GM23338 (cell line): ENCODE measurements at regions not wholly inside any gene's neighbourhood (a gene's known extent, or its start where the extent isn't known, plus 50 kb on each side); places are given as distances from the start of the nearest gene placed in this dataset.

ENCODE experiments used
- CREB1 ChIP-seq: fragments of 250-450 bp; sonication (Bioruptor Pico); IDR thresholded peaks from 2 replicates; pipeline ENCODE4 v1.5.0; 2020; ENCODE audit warnings: low read depth, mild to moderate bottlenecking, moderate library complexity
- ETS1 ChIP-seq: IDR thresholded peaks from 2 replicates; pipeline ENCODE4 v1.6.1; 2016; ENCODE audit warnings: antibody characterized with exemption
- EZH2 ChIP-seq: fragments of 200-600 bp; sonication (generic); IDR thresholded peaks from one replicate; pipeline ENCODE4 v1.8.0; 2017; ENCODE audit warnings: antibody characterized with exemption, mild to moderate bottlenecking, low read depth; ENCODE audit not compliant: unreplicated experiment
- EZH2phosphoT487 ChIP-seq: fragments of 200-600 bp; sonication (generic); IDR thresholded peaks from one replicate; pipeline ENCODE4 v1.8.1; 2018; ENCODE audit warnings: antibody characterized with exemption; ENCODE audit not compliant: unreplicated experiment
- JUNB ChIP-seq: IDR thresholded peaks from one replicate; pipeline ENCODE4 v1.6.1; 2016; ENCODE audit warnings: antibody characterized with exemption; ENCODE audit not compliant: unreplicated experiment
- NANOG ChIP-seq: IDR thresholded peaks from 2 replicates; pipeline ENCODE4 v1.6.1; 2016; ENCODE audit warnings: antibody characterized with exemption, borderline replicate concordance
- POLR2AphosphoS5 ChIP-seq: IDR thresholded peaks from 2 replicates; pipeline ENCODE4 v1.6.1; 2016; ENCODE audit warnings: antibody characterized with exemption, low read depth
- STAT1 ChIP-seq: IDR thresholded peaks from one replicate; pipeline ENCODE4 v1.6.1; 2016; ENCODE audit warnings: antibody characterized with exemption; ENCODE audit not compliant: unreplicated experiment
- ZNF114 ChIP-seq: fragments of 250-450 bp; sonication (Bioruptor Pico); IDR thresholded peaks from 2 replicates; pipeline ENCODE4 v1.5.0; 2020; ENCODE audit warnings: mild to moderate bottlenecking, moderate library complexity
- ZNF331 ChIP-seq: fragments of 250-450 bp; sonication (Bioruptor Pico); IDR thresholded peaks from 2 replicates; pipeline ENCODE4 v1.5.0; 2020; ENCODE audit warnings: low read depth, mild to moderate bottlenecking, moderate library complexity
- TF ChIP-seq, protein P1 (sequence below), 2 experiments: fragments of 200-600 bp in 1 of 2; sonication (generic) in 1 of 2; conservative IDR thresholded peaks; 2 replicates each; pipeline versions ENCODE4 v1.5.1 to v1.6.1; 2016 to 2017; ENCODE audit warnings: antibody characterized with exemption in 2 of 2, low read depth in 2 of 2, mild to moderate bottlenecking in 2 of 2, moderate library complexity in 1 of 2
- TF ChIP-seq, protein P2 (sequence below): IDR thresholded peaks from one replicate; pipeline ENCODE4 v1.6.1; 2018; ENCODE audit warnings: antibody characterized with exemption; ENCODE audit not compliant: unreplicated experiment

DNA sequence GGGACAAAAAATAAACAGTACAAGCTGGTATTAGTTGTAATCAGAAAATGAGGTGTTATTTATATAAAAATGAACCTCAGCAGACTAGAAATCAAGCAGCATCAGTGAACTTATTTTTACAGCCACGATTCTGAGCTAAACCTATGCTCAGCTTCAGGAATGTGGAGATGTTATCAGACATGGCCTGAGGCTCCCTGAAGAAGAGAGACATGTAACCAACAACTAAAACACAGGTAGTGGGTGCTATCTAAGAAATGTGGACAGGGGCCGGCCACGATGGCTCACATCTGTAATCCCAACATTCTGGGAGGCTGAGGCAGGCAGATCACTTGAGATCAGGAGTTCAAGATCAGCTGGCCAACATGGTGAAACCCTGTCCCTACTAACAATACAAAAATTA is 534.3 kb downstream of the VRK1 start:
- TF ChIP-seq, protein P1, sequence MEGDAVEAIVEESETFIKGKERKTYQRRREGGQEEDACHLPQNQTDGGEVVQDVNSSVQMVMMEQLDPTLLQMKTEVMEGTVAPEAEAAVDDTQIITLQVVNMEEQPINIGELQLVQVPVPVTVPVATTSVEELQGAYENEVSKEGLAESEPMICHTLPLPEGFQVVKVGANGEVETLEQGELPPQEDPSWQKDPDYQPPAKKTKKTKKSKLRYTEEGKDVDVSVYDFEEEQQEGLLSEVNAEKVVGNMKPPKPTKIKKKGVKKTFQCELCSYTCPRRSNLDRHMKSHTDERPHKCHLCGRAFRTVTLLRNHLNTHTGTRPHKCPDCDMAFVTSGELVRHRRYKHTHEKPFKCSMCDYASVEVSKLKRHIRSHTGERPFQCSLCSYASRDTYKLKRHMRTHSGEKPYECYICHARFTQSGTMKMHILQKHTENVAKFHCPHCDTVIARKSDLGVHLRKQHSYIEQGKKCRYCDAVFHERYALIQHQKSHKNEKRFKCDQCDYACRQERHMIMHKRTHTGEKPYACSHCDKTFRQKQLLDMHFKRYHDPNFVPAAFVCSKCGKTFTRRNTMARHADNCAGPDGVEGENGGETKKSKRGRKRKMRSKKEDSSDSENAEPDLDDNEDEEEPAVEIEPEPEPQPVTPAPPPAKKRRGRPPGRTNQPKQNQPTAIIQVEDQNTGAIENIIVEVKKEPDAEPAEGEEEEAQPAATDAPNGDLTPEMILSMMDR (conservative IDR thresholded peaks at IDR 0.05; ENCODE audit: low read depth in 2 of 2) = no peak
- TF ChIP-seq CREB1 (CRISPR knock-in tag) (no peak), JUNB (no peak), POLR2AphosphoS5 (no peak), STAT1 (no peak), EZH2 (no peak), EZH2phosphoT487 (no peak), NANOG (no peak), ETS1 (no peak), ZNF331 (CRISPR knock-in tag) (no peak), ZNF114 (CRISPR knock-in tag) (no peak)
- TF ChIP-seq, protein P2, sequence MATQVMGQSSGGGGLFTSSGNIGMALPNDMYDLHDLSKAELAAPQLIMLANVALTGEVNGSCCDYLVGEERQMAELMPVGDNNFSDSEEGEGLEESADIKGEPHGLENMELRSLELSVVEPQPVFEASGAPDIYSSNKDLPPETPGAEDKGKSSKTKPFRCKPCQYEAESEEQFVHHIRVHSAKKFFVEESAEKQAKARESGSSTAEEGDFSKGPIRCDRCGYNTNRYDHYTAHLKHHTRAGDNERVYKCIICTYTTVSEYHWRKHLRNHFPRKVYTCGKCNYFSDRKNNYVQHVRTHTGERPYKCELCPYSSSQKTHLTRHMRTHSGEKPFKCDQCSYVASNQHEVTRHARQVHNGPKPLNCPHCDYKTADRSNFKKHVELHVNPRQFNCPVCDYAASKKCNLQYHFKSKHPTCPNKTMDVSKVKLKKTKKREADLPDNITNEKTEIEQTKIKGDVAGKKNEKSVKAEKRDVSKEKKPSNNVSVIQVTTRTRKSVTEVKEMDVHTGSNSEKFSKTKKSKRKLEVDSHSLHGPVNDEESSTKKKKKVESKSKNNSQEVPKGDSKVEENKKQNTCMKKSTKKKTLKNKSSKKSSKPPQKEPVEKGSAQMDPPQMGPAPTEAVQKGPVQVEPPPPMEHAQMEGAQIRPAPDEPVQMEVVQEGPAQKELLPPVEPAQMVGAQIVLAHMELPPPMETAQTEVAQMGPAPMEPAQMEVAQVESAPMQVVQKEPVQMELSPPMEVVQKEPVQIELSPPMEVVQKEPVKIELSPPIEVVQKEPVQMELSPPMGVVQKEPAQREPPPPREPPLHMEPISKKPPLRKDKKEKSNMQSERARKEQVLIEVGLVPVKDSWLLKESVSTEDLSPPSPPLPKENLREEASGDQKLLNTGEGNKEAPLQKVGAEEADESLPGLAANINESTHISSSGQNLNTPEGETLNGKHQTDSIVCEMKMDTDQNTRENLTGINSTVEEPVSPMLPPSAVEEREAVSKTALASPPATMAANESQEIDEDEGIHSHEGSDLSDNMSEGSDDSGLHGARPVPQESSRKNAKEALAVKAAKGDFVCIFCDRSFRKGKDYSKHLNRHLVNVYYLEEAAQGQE = no peak
